H1 (cell line): ENCODE measurements at regions not wholly inside any gene's neighbourhood (a gene's known extent, or its start where the extent isn't known, plus 50 kb on each side); places are given as distances from the start of the nearest gene placed in this dataset.

Experiments
- CTCF ChIA-PET: fragments of 300-600 bp; sonication (Branson Sonifier 250); formaldehyde crosslinking; loops from one replicate; lab custom pipeline; 2021; ENCODE audit not compliant: partially characterized antibody; lab: Charles Lee
- POLR2A ChIA-PET: fragments of 300-600 bp; sonication (Branson Sonifier 250); formaldehyde crosslinking; loops from one replicate; lab custom pipeline; 2021; ENCODE audit warnings: inconsistent platforms; ENCODE audit not compliant: partially characterized antibody; lab: Charles Lee
- DNase-seq, 2 experiments: peaks; one replicate each; pipeline versions ENCODE4 v3.0.0 to v3.0.0-alpha.2; 2010 to 2022; ENCODE audit warnings: low spot score in 2 of 2, low read depth in 1 of 2, mixed read lengths in 1 of 2
- FAIRE-seq: peaks from 2 replicates; lab custom pipeline; 2011; peaks lifted over from hg19 to GRCh38; lab: Jason Lieb, UNC
- H2AFZ ChIP-seq: 2 replicates; pipeline ENCODE4 v1.8.1; 2012; ENCODE audit warnings: low read length, inconsistent platforms
- H2AK5ac ChIP-seq: 2 replicates; pipeline ENCODE4 v1.6.1; 2013; ENCODE audit warnings: low read depth, low read length
- H2BK120ac ChIP-seq: replicated peaks from 2 replicates; pipeline ENCODE3; 2013; ENCODE audit warnings: low read depth, low read length, inconsistent platforms
- H2BK12ac ChIP-seq: 2 replicates; pipeline ENCODE4 v1.6.1; 2013; ENCODE audit warnings: low read depth, low read length
- H2BK15ac ChIP-seq: 2 replicates; pipeline ENCODE4 v1.6.1; 2013; ENCODE audit warnings: low read length
- H2BK20ac ChIP-seq: 2 replicates; pipeline ENCODE4 v1.6.1; 2013; ENCODE audit warnings: low read length
- H2BK5ac ChIP-seq: 2 replicates; pipeline ENCODE4 v1.6.1; 2013; ENCODE audit warnings: low read depth, low read length
- H3K14ac ChIP-seq: 2 replicates; pipeline ENCODE4 v1.6.1; 2013; ENCODE audit warnings: inconsistent platforms; ENCODE audit not compliant: insufficient read length
- H3K18ac ChIP-seq: 2 replicates; pipeline ENCODE4 v1.6.1; 2013; ENCODE audit warnings: low read length; ENCODE audit errors: extremely low read depth
- H3K23ac ChIP-seq: 2 replicates; pipeline ENCODE4 v1.6.1; 2013; ENCODE audit warnings: inconsistent platforms; ENCODE audit not compliant: insufficient read length
- H3K23me2 ChIP-seq: 2 replicates; pipeline ENCODE4 v1.6.1; 2013; ENCODE audit warnings: low read depth, low read length
- H3K27ac ChIP-seq: 2 replicates; pipeline ENCODE4 v1.6.1; 2011; ENCODE audit warnings: low read depth, low read length, inconsistent platforms
- H3K27me3 ChIP-seq, 4 experiments: replicated peaks in 1 of 4; 1 replicate in 1 of 4; 2 replicates in 3 of 4; pipeline versions ENCODE4 v1.6.1 to v1.8.1; 2011 to 2013; ENCODE audit warnings: low read length in 3 of 4, mild to moderate bottlenecking in 3 of 4, inconsistent platforms in 2 of 4, mixed read lengths in 2 of 4, moderate library complexity in 1 of 4; ENCODE audit not compliant: control insufficient read depth in 3 of 4, insufficient read depth in 3 of 4; ENCODE audit errors: extremely low read depth in 1 of 4
- H3K36me3 ChIP-seq, 4 experiments: 2 replicates each; pipeline versions ENCODE4 v1.6.1 to v1.8.1; 2011 to 2013; ENCODE audit warnings: mild to moderate bottlenecking in 4 of 4, low read length in 3 of 4, moderate library complexity in 2 of 4, control low read depth in 1 of 4, inconsistent platforms in 1 of 4; ENCODE audit not compliant: insufficient read depth in 4 of 4, control insufficient read depth in 2 of 4
- H3K4ac ChIP-seq: replicated peaks from 2 replicates; pipeline ENCODE3; 2013; ENCODE audit warnings: low read length, low read depth, mixed read lengths, inconsistent platforms; ENCODE audit not compliant: insufficient read length
- H3K4me1 ChIP-seq, 4 experiments: replicated peaks in 1 of 4; 1 replicate in 1 of 4; 2 replicates in 3 of 4; pipeline versions ENCODE4 v1.6.1 to v1.8.1; 2011 to 2013; ENCODE audit warnings: low read length in 3 of 4, inconsistent platforms in 2 of 4, mixed read lengths in 1 of 4; ENCODE audit not compliant: insufficient read depth in 4 of 4, control insufficient read depth in 3 of 4
- H3K4me2 ChIP-seq, 2 experiments: 2 replicates each; pipeline versions ENCODE4 v1.6.1 to v1.8.1; 2011 to 2013; ENCODE audit warnings: low read depth in 2 of 2, low read length in 2 of 2, control low read depth in 1 of 2, inconsistent platforms in 1 of 2, mild to moderate bottlenecking in 1 of 2; ENCODE audit not compliant: insufficient read depth in 1 of 2
- H3K4me3 ChIP-seq, 4 experiments: fragments of 200-600, 300-600 bp in 1 of 4; sonication (generic), shearing (Covaris generic), sonication (Bioruptor Twin) in 1 of 4; 2 replicates each; pipeline versions ENCODE4 v1.5.1 to v1.8.1; 2011 to 2016; ENCODE audit warnings: low read length in 4 of 4, low read depth in 3 of 4, control low read depth in 2 of 4, inconsistent platforms in 2 of 4, mild to moderate bottlenecking in 2 of 4, mixed read lengths in 1 of 4, moderate library complexity in 1 of 4; ENCODE audit not compliant: insufficient read depth in 2 of 4; ENCODE audit errors: extremely low read depth in 1 of 4
- H3K56ac ChIP-seq: replicated peaks from 2 replicates; pipeline ENCODE3; 2013; ENCODE audit warnings: low read depth, mild to moderate bottlenecking, mixed read lengths, low read length, inconsistent platforms; ENCODE audit not compliant: insufficient read length
- H3K79me1 ChIP-seq: 2 replicates; pipeline ENCODE4 v1.6.1; 2013; ENCODE audit warnings: low read depth, low read length, control low read depth
- H3K79me2 ChIP-seq, 2 experiments: 2 replicates each; pipeline versions ENCODE4 v1.6.1 to v1.8.1; 2012 to 2013; ENCODE audit warnings: low read length in 2 of 2, mild to moderate bottlenecking in 2 of 2, inconsistent platforms in 1 of 2; ENCODE audit not compliant: insufficient read depth in 2 of 2, control insufficient read depth in 1 of 2
- H3K9ac ChIP-seq, 4 experiments: replicated peaks in 1 of 4; 1 replicate in 1 of 4; 2 replicates in 3 of 4; pipeline versions ENCODE4 v1.6.1 to v1.8.1; 2011 to 2013; ENCODE audit warnings: low read depth in 3 of 4, low read length in 3 of 4, control low read depth in 2 of 4, mild to moderate bottlenecking in 2 of 4, moderate library complexity in 2 of 4, inconsistent platforms in 1 of 4; ENCODE audit errors: extremely low read depth in 1 of 4
- H3K9me3 ChIP-seq, 2 experiments: 2 replicates each; pipeline versions ENCODE4 v1.6.1 to v1.8.1; 2012 to 2013; ENCODE audit warnings: mild to moderate bottlenecking in 2 of 2, moderate library complexity in 2 of 2, control low read depth in 1 of 2, inconsistent platforms in 1 of 2, low read depth in 1 of 2, low read length in 1 of 2, mixed read lengths in 1 of 2; ENCODE audit not compliant: insufficient read depth in 2 of 2
- H4K20me1 ChIP-seq, 2 experiments: replicated peaks in 1 of 2; 2 replicates each; pipeline versions ENCODE3 to v1.8.1; 2011 to 2013; ENCODE audit warnings: inconsistent platforms in 2 of 2, low read length in 2 of 2, mild to moderate bottlenecking in 1 of 2; ENCODE audit not compliant: insufficient read depth in 2 of 2, control insufficient read depth in 1 of 2
- H4K5ac ChIP-seq: 2 replicates; pipeline ENCODE4 v1.6.1; 2013; ENCODE audit warnings: low read length, low read depth, mixed read lengths, inconsistent platforms; ENCODE audit not compliant: insufficient read length
- H4K8ac ChIP-seq: 2 replicates; pipeline ENCODE4 v1.8.0; 2013; ENCODE audit warnings: mild to moderate bottlenecking, moderate library complexity, low read length, inconsistent platforms; ENCODE audit not compliant: insufficient read depth; ENCODE audit errors: extremely low read depth
- H4K91ac ChIP-seq: replicated peaks from 2 replicates; pipeline ENCODE3; 2013; ENCODE audit warnings: low read length, mixed read lengths, inconsistent platforms; ENCODE audit not compliant: insufficient read length
- EZH2 ChIP-seq: fragments of 200-600 bp; sonication (generic); IDR thresholded peaks from 2 replicates; pipeline ENCODE4 v1.7.1; 2012; ENCODE audit warnings: low read depth, mild to moderate bottlenecking, moderate library complexity, low read length, inconsistent platforms; ENCODE audit not compliant: severe bottlenecking
- JUND ChIP-seq: IDR thresholded peaks from 2 replicates; pipeline ENCODE4 v1.6.1; 2011; ENCODE audit warnings: mild to moderate bottlenecking, improper control_type of control experiment, low read length
- POLR2AphosphoS5 ChIP-seq: IDR thresholded peaks from 2 replicates; pipeline ENCODE4 v1.6.1; 2011; ENCODE audit warnings: low read depth, low read length
- SIX5 ChIP-seq: IDR thresholded peaks from 2 replicates; pipeline ENCODE4 v1.6.1; 2011; ENCODE audit warnings: mild to moderate bottlenecking, low read depth, low read length
- TBP ChIP-seq: IDR thresholded peaks from 2 replicates; pipeline ENCODE4 v1.6.1; 2011; ENCODE audit warnings: low read depth, low read length, improper control_type of control experiment

DNA sequence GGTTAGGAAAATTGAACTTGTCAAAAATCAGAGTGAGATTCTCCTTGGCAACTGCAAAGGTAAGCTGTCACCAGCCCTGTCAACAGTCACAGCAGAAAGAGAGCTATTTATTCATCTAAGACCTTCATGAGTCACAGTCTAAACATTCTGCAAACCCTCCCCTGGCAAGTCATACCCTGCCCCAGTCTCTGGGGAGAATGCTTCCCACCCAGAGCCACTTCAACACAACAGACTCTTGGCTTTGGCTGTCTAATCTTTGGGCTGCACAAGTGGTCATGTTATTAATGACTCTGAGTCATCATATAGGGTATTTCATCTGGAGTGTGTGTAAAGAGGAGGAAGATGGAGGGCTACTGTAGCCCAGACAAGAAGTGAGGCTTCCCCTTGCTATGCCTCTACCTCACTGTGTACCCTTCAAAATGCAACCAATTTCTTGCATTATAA lies 153.4 kb downstream of the CCDC34 start:
- DNase-seq, result no peak
- TF ChIP-seq TBP (no peak), JUND (no peak), SIX5 (no peak), EZH2 (no peak), POLR2AphosphoS5 (no peak)
- TF ChIP-seq, all 59 proteins: peak for 0
- H3K18ac ChIP-seq, result no peak overlapping the region
- no peaks in the 10 kb centered on the region for H3K9me3 ChIP-seq
- no peak overlapping the region for H3K23ac ChIP-seq
- H2BK12ac ChIP-seq, result no peak overlapping the region
- no peak overlapping the region for H2BK5ac ChIP-seq
- CTCF ChIA-PET, result interaction anchor here (0.8 to 12.3 kb wide), 8 partner anchors 8 to 217 kb away, joined by 3 to 82 read pairs (median 4); no protein-coding TSS in a partner anchor
- H3K4me1 ChIP-seq, result no peaks in the 10 kb centered on the region
- H3K79me2 ChIP-seq, result no peaks in the 10 kb centered on the region
- no peak overlapping the region for H3K14ac ChIP-seq
- H3K27me3 ChIP-seq, result no peaks in the 10 kb centered on the region
- no peaks in the 10 kb centered on the region for H3K23me2 ChIP-seq
- no peak overlapping the region for H4K91ac ChIP-seq
- H3K79me1 ChIP-seq, result no peaks in the 10 kb centered on the region
- no peak overlapping the region for H2BK15ac ChIP-seq
- no peak overlapping the region for H4K5ac ChIP-seq
- H3K9ac ChIP-seq, result no peak overlapping the region
- H3K4me2 ChIP-seq, result no peak overlapping the region
- no peak overlapping the region for H3K4me3 ChIP-seq
- no peaks in the 10 kb centered on the region for H4K20me1 ChIP-seq
- H3K27ac ChIP-seq, result no peak overlapping the region
- no peak overlapping the region for H2AFZ ChIP-seq
- H2BK120ac ChIP-seq, result no peak overlapping the region
- no peak overlapping the region for H2BK20ac ChIP-seq
- no peak overlapping the region for H4K8ac ChIP-seq
- POLR2A ChIA-PET, result interaction anchor here (0.7 to 2.4 kb wide), 2 partner anchors 8 to 9 kb away, joined by 3 to 11 read pairs; no protein-coding TSS in a partner anchor
- FAIRE-seq, result no peak
- no peak overlapping the region for H3K4ac ChIP-seq
- peaks cover 0 to 9% (median 0%) of the 10 kb centered on the region in 4 experiments; a peak in 3 of 8 replicates for H3K36me3 ChIP-seq
- H2AK5ac ChIP-seq, result no peak overlapping the region
- no peak overlapping the region for H3K56ac ChIP-seq
